ENCODE measurements at regions not wholly inside any gene's neighbourhood (a gene's known extent, or its start where the extent isn't known, plus 50 kb on each side); places are given as distances from the start of the nearest gene placed in this dataset.
A peak's percentile ranks its signal among the peaks of the same experiment; 100 is the strongest.

GRCh38 chr7:155217634-155218033 is 80.0 kb upstream of the INSIG1 start:
- no peak for DNase-seq

- no peak for DNase-seq
These were observed 79.2 kb upstream of the INSIG1 start for GRCh38 chr7:155218276-155219153.

DNA sequence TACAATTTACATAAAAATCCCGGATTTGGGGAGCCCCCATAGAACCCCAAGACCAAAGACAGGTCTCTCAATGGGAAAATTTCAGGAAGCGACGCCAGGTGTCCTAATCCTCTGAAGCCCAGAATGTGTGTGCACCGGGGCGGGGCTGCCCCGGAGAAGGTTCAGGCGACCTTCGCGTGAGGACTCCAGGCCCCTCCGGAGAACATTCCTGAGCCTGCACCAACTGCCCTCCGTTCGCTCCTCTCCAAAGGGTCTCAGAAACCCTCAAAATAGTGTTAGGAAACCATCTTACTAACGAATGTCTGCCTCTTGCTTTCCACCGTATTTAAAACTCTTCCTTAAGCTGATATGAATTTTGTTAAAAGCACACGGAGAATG is 78.5 kb upstream of the INSIG1 start:
- no peak for DNase-seq

DNA sequence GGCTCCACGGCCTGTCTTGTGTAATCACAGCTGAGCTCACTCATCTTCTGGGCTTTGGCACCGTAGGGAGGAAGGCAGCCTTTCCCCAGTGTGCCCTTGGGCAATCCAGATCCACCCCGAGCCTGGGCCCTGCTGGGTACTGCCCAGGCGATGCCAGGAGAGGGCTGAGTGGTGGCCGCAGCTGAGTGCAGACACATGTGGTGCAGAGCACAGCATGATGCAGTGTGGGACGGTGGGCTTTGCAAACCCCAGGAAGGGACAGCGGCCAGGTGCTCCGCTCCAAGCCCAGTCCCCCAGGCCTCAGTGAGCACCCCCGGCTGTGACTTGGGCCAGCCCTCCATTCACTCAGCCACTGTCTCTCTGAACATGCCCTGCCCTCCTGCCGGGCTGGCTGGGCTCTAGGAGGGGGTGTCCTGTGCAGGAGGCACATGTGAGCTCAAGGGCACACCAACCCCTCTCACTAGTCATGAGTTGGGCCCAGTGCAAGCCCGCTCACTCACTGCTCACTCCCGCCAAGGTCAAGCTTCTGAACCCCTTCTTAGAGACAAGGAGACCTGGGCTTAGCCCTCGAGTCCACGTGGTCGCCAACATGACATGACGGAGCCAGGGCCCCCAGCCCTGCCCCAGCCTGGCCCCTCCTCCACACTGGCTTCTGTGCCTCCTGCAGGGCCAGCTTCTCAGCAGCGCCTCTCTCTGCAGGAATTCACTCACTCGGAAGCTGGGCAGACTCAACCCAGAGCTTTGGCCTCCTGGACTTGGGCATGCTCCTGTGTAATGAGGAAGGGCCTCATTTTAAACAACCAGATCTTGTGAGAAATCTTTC is 77.5 kb upstream of the INSIG1 start:
- DNase-seq = no peak

DNA sequence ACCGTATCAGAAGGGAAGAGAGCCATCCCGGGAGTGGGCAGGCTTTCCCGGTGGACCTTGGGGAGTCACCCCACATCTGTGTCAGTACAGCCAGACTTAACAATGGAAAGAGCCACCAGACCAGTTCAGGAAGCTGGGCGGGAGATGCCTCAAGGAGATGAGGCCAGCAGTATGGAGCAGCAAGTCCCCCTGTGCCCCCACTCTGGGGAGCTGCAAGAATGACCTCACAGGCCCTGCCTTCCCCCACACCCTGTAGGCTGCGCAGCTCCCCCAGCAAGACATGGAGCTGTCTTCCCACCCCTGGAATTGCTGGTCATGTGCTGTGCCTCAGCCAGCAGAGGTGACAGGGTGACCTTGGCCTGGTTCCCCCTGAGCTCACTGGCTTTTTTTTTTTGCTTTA is 76.8 kb upstream of the INSIG1 start:
- no peak for DNase-seq

GRCh38 chr7:155221547-155221946 is 76.1 kb upstream of the INSIG1 start:
- DNase-seq = no peak

- DNase-seq = no peak
These were observed 75.6 kb upstream of the INSIG1 start for GRCh38 chr7:155222061-155222460.

DNA sequence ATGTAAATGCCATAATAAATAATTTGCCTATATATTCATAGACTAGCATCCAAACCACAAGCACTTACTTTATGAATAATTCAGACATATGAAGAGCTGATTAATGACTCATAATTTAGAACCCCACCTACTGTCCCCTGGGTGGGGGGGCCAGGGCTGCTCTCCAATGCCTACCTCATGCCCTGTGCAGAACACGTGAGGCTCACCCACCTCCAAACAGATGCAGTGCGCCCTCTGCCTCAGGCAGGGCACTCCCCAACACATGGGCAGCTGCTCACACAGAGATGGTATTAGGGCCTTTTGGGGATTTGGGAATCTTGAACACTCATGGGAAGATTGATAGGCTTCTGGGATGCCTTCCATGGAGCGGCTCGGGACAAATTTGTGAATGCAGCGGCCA is 75.1 kb upstream of the INSIG1 start:
- peak in 1 of 2 experiments; percentile 23 for DNase-seq

DNA sequence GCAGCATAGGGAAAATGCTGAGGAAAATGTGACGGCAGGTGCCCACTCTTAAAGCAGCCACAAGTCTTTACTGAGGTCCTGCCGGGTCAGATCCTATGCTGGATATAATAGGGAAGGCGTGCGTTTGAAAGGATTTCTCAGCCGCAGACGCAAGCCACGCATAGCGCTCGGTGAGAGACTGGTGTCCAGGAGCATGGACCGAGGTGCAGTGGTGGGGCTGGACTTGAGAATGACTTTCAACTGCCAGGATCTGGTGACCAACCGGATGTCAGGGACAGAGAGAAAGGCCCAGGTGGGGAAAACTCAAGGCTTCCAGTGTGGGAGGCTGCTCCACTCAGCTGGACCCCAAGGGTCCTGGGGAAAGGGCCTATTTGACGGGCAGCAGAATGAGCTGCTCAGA is 74.7 kb upstream of the INSIG1 start:
- no peak for DNase-seq

- DNase-seq = no peak
These were observed 74.2 kb upstream of the INSIG1 start for GRCh38 chr7:155223503-155223902.

DNA sequence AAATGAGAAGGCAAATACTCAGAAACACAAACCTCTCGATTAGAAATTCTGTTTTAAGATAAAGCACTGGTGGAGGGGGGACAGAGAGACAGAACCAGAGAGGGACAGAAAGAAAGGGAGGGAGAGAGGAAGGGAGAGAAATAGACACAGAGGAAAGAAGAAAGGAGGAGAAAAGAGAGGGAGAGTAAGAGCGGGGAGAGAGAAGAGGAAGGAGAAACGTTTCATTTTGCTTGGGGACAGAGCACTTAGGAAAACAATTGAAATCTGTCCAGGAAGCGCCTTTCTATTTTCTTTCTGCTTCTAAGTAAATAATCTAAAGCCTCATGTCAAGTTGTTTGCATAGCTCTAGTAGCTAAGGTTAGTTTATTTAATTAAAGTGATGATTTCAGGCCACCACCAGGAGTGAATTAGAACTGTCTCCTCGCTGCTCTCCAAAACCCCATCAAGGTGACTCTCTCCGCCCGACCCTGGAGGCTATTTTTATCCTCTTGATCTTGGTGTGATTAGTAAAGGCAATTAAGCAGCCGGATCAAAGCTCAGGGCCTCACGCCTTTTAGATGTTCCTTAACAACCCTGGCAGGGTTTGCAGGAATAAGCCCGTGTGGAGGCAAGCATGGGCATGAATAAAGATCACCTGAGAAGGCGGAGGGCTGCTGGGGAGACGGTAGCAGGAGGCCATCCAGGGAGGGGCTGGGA is 73.4 kb upstream of the INSIG1 start:
- no peak for DNase-seq

DNA sequence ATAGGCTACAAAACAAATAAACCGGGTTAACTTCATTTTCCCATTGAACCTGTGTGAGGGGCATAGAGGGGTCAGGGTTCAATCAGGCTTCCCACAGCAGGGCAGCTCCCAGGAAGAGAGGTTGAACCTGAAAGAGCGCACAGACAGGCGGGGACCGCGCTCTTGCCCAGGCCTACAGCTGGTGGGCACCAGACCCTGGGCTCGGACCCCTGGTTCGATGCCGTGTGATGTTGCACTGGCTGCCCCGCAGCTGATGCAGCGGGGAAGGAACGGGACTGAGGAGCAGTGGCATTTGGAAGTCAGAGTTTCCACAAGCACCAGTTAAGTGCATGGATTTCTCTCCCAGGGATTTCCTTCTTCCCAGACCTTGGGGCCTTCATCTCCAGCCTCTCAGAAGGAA is 72.6 kb upstream of the INSIG1 start:
- no peak for DNase-seq

GRCh38 chr7:155225516-155225915 is 72.2 kb upstream of the INSIG1 start:
- no peak for DNase-seq

DNA sequence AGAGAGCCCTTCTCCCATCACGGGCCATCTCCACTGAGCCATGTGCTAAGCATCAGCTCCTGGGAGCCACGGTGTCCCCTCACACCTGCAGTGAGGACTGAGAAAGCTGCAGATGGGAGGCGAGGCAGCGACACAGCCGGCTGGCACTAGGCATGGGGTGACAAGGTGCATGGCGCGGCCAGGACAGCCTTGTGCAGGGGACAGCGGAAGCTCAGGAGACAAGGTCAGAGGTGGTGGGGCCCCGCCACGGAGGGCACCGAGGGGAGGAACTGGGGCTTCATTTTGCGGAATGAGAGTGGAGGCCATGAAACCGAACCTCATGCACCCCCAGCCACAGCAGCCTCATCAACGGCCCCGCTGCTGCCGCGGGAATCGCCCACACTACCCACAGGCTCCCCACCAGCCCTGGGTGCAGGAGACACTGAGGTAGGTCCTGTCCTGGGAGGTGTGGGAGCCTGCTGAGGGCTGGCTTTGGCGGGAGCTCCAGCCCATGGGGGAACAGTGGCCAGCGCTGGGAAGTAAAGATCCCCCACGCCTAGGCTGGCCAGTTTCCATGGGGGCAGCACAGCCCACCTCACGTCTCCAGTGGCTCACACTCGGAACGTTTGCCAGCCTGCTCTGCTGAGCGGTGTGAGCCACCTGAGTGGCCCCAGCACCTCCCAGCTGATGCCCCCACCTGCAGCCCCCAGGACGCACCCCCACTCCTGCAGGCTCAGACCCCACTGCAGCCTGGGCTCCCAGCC is 71.2 kb upstream of the INSIG1 start:
- DNase-seq = no peak

DNA sequence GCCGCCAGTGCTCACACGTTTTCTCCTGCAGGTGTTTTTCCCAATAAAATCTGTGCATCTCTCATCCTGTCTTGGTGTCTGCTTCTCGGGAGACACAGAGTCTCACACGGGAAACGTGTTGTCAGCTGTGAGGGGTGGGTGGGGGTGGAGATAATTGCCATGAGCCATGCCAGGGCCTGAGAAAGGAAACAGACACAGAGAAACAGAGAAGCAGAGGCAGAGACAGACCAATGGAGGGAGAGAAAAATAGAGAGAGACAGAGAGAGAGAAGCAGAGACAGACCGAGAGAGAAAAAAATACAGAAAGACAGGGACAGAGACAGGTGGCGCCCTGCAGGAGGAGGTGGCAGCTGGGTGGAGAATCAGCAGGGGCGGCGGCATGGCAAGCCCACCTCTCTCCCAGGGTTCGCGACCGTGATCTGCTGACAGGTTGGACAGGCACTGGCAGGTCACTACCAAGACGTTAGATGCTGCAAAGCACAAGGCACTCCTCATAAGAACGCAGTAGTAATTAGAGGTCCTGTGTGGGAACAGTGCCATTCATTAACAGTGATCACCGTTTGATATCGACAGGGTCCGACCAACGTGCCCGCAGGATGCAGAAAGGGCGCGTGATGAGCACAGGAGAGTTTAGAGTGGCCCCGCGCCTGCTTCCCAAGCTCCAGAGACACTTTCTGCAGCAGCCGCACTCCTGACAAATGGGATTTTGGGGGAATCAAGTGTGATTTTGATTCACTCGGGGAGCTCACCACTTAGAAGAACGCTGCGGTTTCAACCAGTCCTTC is 70.5 kb upstream of the INSIG1 start:
- no peak for DNase-seq

- no peak for DNase-seq
These were observed 69.8 kb upstream of the INSIG1 start for GRCh38 chr7:155227788-155228458.

- DNase-seq = no peak
These were observed 69.2 kb upstream of the INSIG1 start for GRCh38 chr7:155228459-155228845.

DNA sequence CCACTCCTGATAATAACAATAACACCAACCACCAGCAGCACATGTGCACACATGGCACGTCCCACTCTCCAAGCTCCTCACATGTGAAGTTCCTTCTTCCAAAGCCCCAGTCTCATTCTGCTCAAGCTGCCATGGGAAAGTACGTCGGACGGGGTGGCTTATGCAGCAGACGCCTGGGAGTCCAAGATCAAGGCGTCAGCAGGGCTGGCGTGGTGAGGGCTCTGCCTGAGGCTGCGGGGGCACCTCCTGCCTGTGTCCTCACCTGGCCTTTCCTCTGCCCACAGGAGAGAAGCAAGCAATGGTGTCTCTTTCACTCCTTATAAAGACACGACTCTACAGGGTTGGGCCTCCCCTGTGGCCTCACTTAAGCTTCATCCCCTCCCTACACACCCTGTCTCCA is 68.8 kb upstream of the INSIG1 start:
- no peak for DNase-seq

DNA sequence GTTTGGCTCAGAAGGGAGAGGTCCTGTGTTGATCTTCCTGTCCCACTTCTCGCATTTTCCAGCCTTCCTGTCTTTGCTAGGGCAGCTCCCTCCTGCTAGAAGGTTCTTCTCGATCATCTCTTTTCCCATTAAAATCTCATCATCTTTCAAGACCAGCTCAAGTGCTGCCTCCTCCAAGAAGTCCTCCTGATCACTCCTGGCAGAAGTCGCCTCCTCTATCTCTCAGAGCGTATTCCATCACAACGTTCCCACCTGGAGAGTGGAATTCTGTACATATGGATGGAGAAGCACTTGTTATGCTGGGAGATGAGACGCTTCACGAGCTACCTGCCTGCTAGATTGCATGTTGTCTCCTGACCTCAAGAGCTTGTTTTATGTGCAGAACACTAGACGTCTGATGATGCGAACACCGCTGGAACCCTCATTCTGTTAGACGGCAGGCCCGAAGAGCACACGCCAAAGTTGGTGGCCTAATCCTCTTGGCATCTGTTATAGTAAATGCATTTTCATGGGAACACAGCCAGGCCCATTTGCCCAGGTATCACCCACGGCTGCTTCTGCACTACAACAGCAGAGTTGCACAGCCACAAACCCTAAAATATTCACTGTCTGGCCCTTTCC is 68.0 kb upstream of the INSIG1 start:
- DNase-seq = no peak

- DNase-seq = no peak
These were observed 67.5 kb upstream of the INSIG1 start for GRCh38 chr7:155230169-155230593.

GRCh38 chr7:155231241-155231800 is 66.4 kb upstream of the INSIG1 start:
- no peak for DNase-seq
